ENCODE measurements at regions not wholly inside any gene's neighbourhood (a gene's known extent, or its start where the extent isn't known, plus 50 kb on each side); places are given as distances from the start of the nearest gene placed in this dataset.

DNA sequence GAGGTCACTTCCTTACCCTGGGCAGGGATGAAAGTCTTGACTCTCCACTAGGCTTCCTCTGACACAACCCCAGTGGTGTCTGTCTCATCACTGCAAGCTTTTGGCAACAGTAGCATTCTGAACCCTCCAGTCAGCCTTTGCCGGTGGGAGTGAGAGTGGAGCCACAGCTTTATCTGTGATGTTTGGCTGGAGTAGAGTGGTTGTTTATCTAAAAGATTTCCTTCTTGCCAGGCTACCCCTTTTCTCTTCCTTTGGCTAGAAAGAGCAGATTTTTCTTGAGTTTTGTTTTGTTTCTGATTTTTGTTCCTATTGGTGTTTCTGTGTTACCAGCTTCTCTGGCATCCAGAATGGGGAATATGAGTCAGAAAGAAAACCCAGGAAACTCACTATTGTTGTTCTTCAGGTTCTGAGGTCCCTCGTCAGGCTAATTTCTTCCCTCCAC is 98.9 kb upstream of the KIF5B start:
- H3K27me3 ChIP-seq (replicated peaks; ENCODE audit: insufficient read depth), result no peaks in the 10 kb centered on the region
- no peak overlapping the region for H3K4me3 ChIP-seq
- H3K4me1 ChIP-seq (replicated peaks), result no peaks in the 10 kb centered on the region
- 72% methylated on average over 2 of the region's 2 CpGs for WGBS
- DNase-seq (ENCODE audit: low spot score), result no peak
- H3K36me3 ChIP-seq, result no peaks in the 10 kb centered on the region
- TF ChIP-seq POLR2AphosphoS5 (IDR thresholded peaks at IDR 0.05), result no peak
- TF ChIP-seq, protein P1, sequence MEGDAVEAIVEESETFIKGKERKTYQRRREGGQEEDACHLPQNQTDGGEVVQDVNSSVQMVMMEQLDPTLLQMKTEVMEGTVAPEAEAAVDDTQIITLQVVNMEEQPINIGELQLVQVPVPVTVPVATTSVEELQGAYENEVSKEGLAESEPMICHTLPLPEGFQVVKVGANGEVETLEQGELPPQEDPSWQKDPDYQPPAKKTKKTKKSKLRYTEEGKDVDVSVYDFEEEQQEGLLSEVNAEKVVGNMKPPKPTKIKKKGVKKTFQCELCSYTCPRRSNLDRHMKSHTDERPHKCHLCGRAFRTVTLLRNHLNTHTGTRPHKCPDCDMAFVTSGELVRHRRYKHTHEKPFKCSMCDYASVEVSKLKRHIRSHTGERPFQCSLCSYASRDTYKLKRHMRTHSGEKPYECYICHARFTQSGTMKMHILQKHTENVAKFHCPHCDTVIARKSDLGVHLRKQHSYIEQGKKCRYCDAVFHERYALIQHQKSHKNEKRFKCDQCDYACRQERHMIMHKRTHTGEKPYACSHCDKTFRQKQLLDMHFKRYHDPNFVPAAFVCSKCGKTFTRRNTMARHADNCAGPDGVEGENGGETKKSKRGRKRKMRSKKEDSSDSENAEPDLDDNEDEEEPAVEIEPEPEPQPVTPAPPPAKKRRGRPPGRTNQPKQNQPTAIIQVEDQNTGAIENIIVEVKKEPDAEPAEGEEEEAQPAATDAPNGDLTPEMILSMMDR (IDR thresholded peaks at IDR 0.05), result no peak
- TF ChIP-seq POLR2A (IDR thresholded peaks at IDR 0.05), result no peak
- H3K27ac ChIP-seq, result no peak overlapping the region
- intact Hi-C loops (cut with DNase I), result no loop called here
- H3K9me3 ChIP-seq, result no peaks in the 10 kb centered on the region

DNA sequence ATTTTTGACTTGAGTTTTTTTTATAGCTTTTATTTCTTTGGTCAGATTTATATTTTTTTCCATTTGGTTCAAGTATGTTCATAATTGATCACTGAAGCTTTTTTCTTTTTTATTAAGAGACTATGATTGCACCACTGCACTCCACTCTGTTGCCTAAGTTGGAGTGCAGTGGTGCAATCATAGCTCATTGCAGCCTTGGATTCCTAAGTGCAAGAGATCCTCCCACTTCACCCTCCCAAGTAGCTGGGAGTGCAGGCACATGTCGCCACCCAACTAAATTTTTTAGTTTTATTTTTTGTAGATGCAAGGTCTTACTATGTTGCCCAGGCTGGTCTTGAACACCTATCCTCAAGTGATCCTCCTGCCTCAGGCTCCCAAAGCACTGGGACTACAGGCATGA is 97.7 kb upstream of the KIF5B start:
- H3K27me3 ChIP-seq (replicated peaks; ENCODE audit: insufficient read depth), result no peaks in the 10 kb centered on the region
- no peaks in the 10 kb centered on the region for H3K9me3 ChIP-seq
- WGBS, result 100% methylated on average over 1 of the region's 1 CpG
- intact Hi-C loops (cut with DNase I), result no loop called here
- H3K27ac ChIP-seq, result no peak overlapping the region
- TF ChIP-seq POLR2A (IDR thresholded peaks at IDR 0.05) (no peak), POLR2AphosphoS5 (IDR thresholded peaks at IDR 0.05) (no peak)
- no peak overlapping the region for H3K4me3 ChIP-seq
- no peaks in the 10 kb centered on the region for H3K36me3 ChIP-seq
- no peaks in the 10 kb centered on the region for H3K4me1 ChIP-seq (replicated peaks)
- DNase-seq (ENCODE audit: low spot score), result no peak

DNA sequence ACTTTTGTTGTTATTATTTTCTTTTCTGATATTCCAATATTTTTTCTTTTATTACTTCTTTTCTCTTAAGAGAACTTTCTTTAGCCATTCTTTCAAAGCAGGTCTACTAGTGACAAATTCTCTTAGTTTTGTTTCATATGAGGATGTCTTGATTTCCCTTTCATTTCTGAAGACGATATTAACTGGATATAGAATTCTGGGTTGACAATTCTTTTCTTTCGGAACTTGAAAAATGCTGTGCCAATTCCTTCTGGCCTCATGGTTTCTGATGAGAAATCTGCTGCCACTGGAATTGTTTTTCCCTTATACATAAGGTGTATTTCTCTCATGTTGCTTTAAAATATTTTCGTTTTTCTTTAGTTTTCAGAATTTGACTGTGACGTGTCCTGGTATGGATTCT is 97.0 kb upstream of the KIF5B start:
- no peaks in the 10 kb centered on the region for H3K4me1 ChIP-seq (replicated peaks)
- no peaks in the 10 kb centered on the region for H3K27me3 ChIP-seq (replicated peaks; ENCODE audit: insufficient read depth)
- TF ChIP-seq POLR2AphosphoS5 (IDR thresholded peaks at IDR 0.05) (no peak), POLR2A (IDR thresholded peaks at IDR 0.05) (no peak)
- TF ChIP-seq, protein P1 (IDR thresholded peaks at IDR 0.05), result no peak
- intact Hi-C loops (cut with DNase I), result no loop called here
- no peak overlapping the region for H3K4me3 ChIP-seq
- no peak for DNase-seq (ENCODE audit: low spot score)
- H3K27ac ChIP-seq, result no peak overlapping the region
- H3K9me3 ChIP-seq, result no peaks in the 10 kb centered on the region
- no peaks in the 10 kb centered on the region for H3K36me3 ChIP-seq
- WGBS, result 74% methylated on average over 4 of the region's 4 CpGs

DNA sequence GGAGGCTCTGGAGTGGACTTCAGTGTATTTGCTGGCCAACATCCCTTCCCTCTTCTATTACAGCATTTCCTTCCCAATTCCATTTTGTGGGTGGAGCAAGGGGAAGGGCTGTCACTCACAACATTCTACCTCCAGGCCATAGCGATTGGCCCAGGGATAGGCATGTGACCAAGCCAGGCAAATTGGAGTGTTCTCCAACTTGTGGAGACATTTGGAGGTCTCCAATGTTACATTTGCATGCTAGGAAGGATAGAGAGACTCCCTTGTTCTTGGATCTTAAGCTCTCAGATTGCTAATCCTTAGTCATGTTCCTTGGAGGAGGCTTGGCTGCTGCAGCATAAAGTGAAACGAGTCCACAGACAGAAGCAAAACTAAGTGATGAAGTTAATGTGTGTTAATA is 95.6 kb upstream of the KIF5B start:
- no peaks in the 10 kb centered on the region for H3K9me3 ChIP-seq
- no peak overlapping the region for H3K27ac ChIP-seq
- WGBS, result 97% methylated on average over 2 of the region's 2 CpGs
- no peaks in the 10 kb centered on the region for H3K36me3 ChIP-seq
- intact Hi-C loops (cut with DNase I), result no loop called here
- no peak for DNase-seq (ENCODE audit: low spot score)
- no peaks in the 10 kb centered on the region for H3K4me1 ChIP-seq (replicated peaks)
- no peak overlapping the region for H3K4me3 ChIP-seq
- TF ChIP-seq, protein P1 (IDR thresholded peaks at IDR 0.05), result no peak
- TF ChIP-seq POLR2A (IDR thresholded peaks at IDR 0.05) (no peak), POLR2AphosphoS5 (IDR thresholded peaks at IDR 0.05) (no peak)
- no peaks in the 10 kb centered on the region for H3K27me3 ChIP-seq (replicated peaks; ENCODE audit: insufficient read depth)

DNA sequence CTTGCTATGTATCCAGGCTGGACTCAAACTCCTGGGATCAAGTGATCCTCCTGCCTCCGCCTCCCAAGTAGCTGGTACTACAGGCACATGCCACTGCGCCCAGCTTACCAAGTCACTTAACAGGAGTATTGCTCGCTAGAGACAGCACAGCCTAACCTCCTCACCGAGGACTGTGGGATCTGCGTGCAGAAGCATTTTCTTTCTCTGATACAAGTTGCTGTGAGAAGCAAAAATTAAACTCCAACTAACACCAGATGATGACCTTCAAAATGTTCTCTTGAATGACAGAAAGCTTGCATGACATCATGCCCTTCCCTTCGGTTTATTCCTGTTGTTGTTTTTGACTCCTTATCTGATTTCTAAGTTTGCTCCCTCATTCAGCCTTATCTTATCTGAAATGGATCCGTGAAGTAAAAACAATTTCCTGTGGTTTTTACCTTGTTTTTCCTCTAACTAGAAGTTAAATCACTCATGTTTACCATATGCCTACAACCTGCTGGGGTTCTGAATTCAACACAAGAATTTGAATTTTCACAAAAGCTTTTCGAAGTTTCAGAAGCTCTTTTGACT is 94.4 kb upstream of the KIF5B start:
- WGBS, result 77% methylated on average over 8 of the region's 8 CpGs
- no peaks in the 10 kb centered on the region for H3K9me3 ChIP-seq
- H3K4me3 ChIP-seq, result no peak overlapping the region
- intact Hi-C loops (cut with DNase I), result no loop called here
- H3K27me3 ChIP-seq (replicated peaks; ENCODE audit: insufficient read depth), result no peaks in the 10 kb centered on the region
- H3K4me1 ChIP-seq (replicated peaks), result no peaks in the 10 kb centered on the region
- TF ChIP-seq POLR2AphosphoS5 (IDR thresholded peaks at IDR 0.05), result no peak
- TF ChIP-seq, protein P1 (IDR thresholded peaks at IDR 0.05), result no peak
- TF ChIP-seq POLR2A (IDR thresholded peaks at IDR 0.05), result no peak
- no peak for DNase-seq (ENCODE audit: low spot score)
- H3K27ac ChIP-seq, result no peak overlapping the region
- no peaks in the 10 kb centered on the region for H3K36me3 ChIP-seq

All from prostate gland (tissue), 2 donors.